Neural progenitor cell (in vitro differentiated cells): ENCODE measurements at regions not wholly inside any gene's neighbourhood (a gene's known extent, or its start where the extent isn't known, plus 50 kb on each side); places are given as distances from the start of the nearest gene placed in this dataset.

Source experiments
- DNase-seq: peaks from one replicate; pipeline ENCODE4 v3.0.0-alpha.2; 2016; ENCODE audit warnings: low spot score
- H2AFZ ChIP-seq: fragments of 200-600 bp; sonication (generic); replicated peaks from 2 replicates; pipeline ENCODE4 v1.6.1; 2016; ENCODE audit warnings: antibody characterized with exemption
- H3F3A ChIP-seq: fragments of 200-600 bp; sonication (generic); 2 replicates; pipeline ENCODE4 v1.6.1; 2016; ENCODE audit warnings: antibody characterized with exemption, low read depth
- H3K27ac ChIP-seq: fragments of 200-600 bp; sonication (generic); 2 replicates; pipeline ENCODE4 v1.5.1; 2016; ENCODE audit warnings: mild to moderate bottlenecking
- H3K27me3 ChIP-seq: fragments of 200-600 bp; sonication (generic); 2 replicates; pipeline ENCODE4 v1.6.1; 2016; ENCODE audit warnings: mild to moderate bottlenecking, moderate library complexity
- H3K36me3 ChIP-seq: fragments of 200-600 bp; sonication (generic); 2 replicates; pipeline ENCODE4 v1.5.1; 2016
- H3K4me1 ChIP-seq: fragments of 200-600 bp; sonication (generic); 2 replicates; pipeline ENCODE4 v1.6.1; 2016; ENCODE audit warnings: mixed run types
- H3K4me2 ChIP-seq: fragments of 200-600 bp; sonication (generic); 2 replicates; pipeline ENCODE4 v1.6.1; 2016
- H3K4me3 ChIP-seq: fragments of 200-600 bp; sonication (generic); 2 replicates; pipeline ENCODE4 v1.5.1; 2016
- H3K79me2 ChIP-seq: fragments of 200-600 bp; sonication (generic); 2 replicates; pipeline ENCODE4 v1.6.1; 2016; ENCODE audit warnings: low read depth
- H3K9ac ChIP-seq: fragments of 200-600 bp; sonication (generic); 2 replicates; pipeline ENCODE4 v1.6.1; 2016
- H3K9me3 ChIP-seq: fragments of 200-600 bp; sonication (generic); 2 replicates; pipeline ENCODE4 v1.5.1; 2016; ENCODE audit warnings: low read depth
- H4K20me1 ChIP-seq: fragments of 200-600 bp; sonication (generic); 2 replicates; pipeline ENCODE4 v1.6.1; 2016; ENCODE audit warnings: low read depth
- H3K27ac Mint-ChIP-seq: 3 replicates; pipeline ENCODE4 v1.8.0; 2021; ENCODE audit warnings: mixed read lengths
- H3K27me3 Mint-ChIP-seq: 2 replicates; pipeline ENCODE4 v1.8.0; 2022; ENCODE audit warnings: low read depth, mild to moderate bottlenecking, inconsistent platforms, moderate library complexity, mixed read lengths; ENCODE audit not compliant: insufficient read depth
- H3K36me3 Mint-ChIP-seq: 3 replicates; pipeline ENCODE4 v1.8.0; 2021; ENCODE audit warnings: mixed read lengths
- H3K4me1 Mint-ChIP-seq: 3 replicates; pipeline ENCODE4 v1.8.0; 2021; ENCODE audit warnings: mixed read lengths
- H3K4me3 Mint-ChIP-seq: 3 replicates; pipeline ENCODE4 v1.8.0; 2021; ENCODE audit warnings: mild to moderate bottlenecking, moderate library complexity, mixed read lengths
- H3K9me3 Mint-ChIP-seq: 3 replicates; pipeline ENCODE4 v1.8.0; 2020; ENCODE audit warnings: mixed read lengths
- EZH2 ChIP-seq: fragments of 200-600 bp; sonication (generic); IDR thresholded peaks from 2 replicates; pipeline ENCODE4 v1.6.1; 2017; ENCODE audit warnings: antibody characterized with exemption, mild to moderate bottlenecking, moderate library complexity
- EZH2phosphoT487 ChIP-seq: fragments of 200-600 bp; sonication (generic); IDR thresholded peaks from 2 replicates; pipeline ENCODE4 v1.6.1; 2017; ENCODE audit warnings: antibody characterized with exemption
- TF ChIP-seq, protein P1 (sequence below): fragments of 200-600 bp; sonication (generic); IDR thresholded peaks from 2 replicates; pipeline ENCODE4 v1.5.1; 2017; ENCODE audit warnings: antibody characterized with exemption, mild to moderate bottlenecking

GRCh38 chr5:143914756-143915155 is 102.8 kb downstream of the HMHB1 start:
- Histone ChIP-seq H3K9me3 (no peaks in the 10 kb centered on the region), H3K4me2 (no peak overlapping the region), H4K20me1 (no peaks in the 10 kb centered on the region), H3K4me1 (no peaks in the 10 kb centered on the region), H3K36me3 (no peaks in the 10 kb centered on the region), H3K27ac (no peak overlapping the region), H3K79me2 (no peaks in the 10 kb centered on the region), H3K27me3 (no peaks in the 10 kb centered on the region), H2AFZ (no peak overlapping the region), H3K4me3 (no peak overlapping the region), H3F3A (no peaks in the 10 kb centered on the region), H3K9ac (no peak overlapping the region)
- H3K27me3 Mint-ChIP-seq: no peaks in the 10 kb centered on the region
- DNase-seq: no peak
- no peaks in the 10 kb centered on the region for H3K4me1 Mint-ChIP-seq
- no peak overlapping the region for H3K27ac Mint-ChIP-seq
- H3K4me3 Mint-ChIP-seq: no peak overlapping the region
- H3K36me3 Mint-ChIP-seq: no peaks in the 10 kb centered on the region
- TF ChIP-seq, protein P1, sequence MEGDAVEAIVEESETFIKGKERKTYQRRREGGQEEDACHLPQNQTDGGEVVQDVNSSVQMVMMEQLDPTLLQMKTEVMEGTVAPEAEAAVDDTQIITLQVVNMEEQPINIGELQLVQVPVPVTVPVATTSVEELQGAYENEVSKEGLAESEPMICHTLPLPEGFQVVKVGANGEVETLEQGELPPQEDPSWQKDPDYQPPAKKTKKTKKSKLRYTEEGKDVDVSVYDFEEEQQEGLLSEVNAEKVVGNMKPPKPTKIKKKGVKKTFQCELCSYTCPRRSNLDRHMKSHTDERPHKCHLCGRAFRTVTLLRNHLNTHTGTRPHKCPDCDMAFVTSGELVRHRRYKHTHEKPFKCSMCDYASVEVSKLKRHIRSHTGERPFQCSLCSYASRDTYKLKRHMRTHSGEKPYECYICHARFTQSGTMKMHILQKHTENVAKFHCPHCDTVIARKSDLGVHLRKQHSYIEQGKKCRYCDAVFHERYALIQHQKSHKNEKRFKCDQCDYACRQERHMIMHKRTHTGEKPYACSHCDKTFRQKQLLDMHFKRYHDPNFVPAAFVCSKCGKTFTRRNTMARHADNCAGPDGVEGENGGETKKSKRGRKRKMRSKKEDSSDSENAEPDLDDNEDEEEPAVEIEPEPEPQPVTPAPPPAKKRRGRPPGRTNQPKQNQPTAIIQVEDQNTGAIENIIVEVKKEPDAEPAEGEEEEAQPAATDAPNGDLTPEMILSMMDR: no peak
- TF ChIP-seq EZH2phosphoT487 (no peak), EZH2 (no peak)
- no peaks in the 10 kb centered on the region for H3K9me3 Mint-ChIP-seq

DNA sequence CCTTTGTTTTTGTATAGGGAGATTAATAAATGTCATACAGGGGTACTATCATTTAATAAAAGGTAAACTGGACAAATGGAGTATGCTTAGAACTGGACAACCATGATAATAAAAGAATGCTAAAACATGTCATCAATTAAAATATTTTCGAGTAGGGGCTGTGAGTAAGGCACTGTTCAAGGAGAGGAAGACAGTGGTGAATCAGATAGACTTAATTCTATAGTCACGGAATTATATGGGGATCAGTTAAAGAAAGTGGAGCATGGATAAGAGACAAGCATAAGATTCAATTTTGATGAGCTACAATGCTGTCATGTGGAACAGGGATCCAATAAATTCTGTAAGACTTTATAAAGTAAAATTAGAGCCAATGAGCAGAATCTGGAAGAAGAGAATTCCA is 104.5 kb downstream of the HMHB1 start:
- no peaks in the 10 kb centered on the region for H3K4me1 ChIP-seq
- no peak overlapping the region for H3K27ac ChIP-seq
- no peak for DNase-seq
- H3F3A ChIP-seq: no peaks in the 10 kb centered on the region
- H3K9ac ChIP-seq: no peak overlapping the region
- TF ChIP-seq, protein P1: no peak
- TF ChIP-seq EZH2phosphoT487 (no peak), EZH2 (no peak)
- Mint-ChIP-seq H3K9me3 (no peaks in the 10 kb centered on the region), H3K4me3 (no peak overlapping the region), H3K4me1 (no peaks in the 10 kb centered on the region), H3K27ac (no peak overlapping the region), H3K27me3 (no peaks in the 10 kb centered on the region), H3K36me3 (no peaks in the 10 kb centered on the region)
- no peaks in the 10 kb centered on the region for H3K9me3 ChIP-seq
- no peak overlapping the region for H3K4me3 ChIP-seq
- H3K36me3 ChIP-seq: no peaks in the 10 kb centered on the region
- no peaks in the 10 kb centered on the region for H3K27me3 ChIP-seq
- no peaks in the 10 kb centered on the region for H4K20me1 ChIP-seq
- H3K4me2 ChIP-seq: no peak overlapping the region
- no peaks in the 10 kb centered on the region for H3K79me2 ChIP-seq
- H2AFZ ChIP-seq: peak overlapping the region; percentile 15

GRCh38 chr5:143918961-143919360 is 107.0 kb downstream of the HMHB1 start:
- no peaks in the 10 kb centered on the region for H3K27me3 ChIP-seq
- H3K4me1 ChIP-seq: no peaks in the 10 kb centered on the region
- Mint-ChIP-seq H3K9me3 (no peaks in the 10 kb centered on the region), H3K27ac (no peak overlapping the region), H3K27me3 (no peaks in the 10 kb centered on the region), H3K36me3 (no peaks in the 10 kb centered on the region), H3K4me3 (no peak overlapping the region), H3K4me1 (no peaks in the 10 kb centered on the region)
- H3K27ac ChIP-seq: no peak overlapping the region
- no peak overlapping the region for H2AFZ ChIP-seq
- H3K4me3 ChIP-seq: no peak overlapping the region
- no peaks in the 10 kb centered on the region for H3F3A ChIP-seq
- no peak overlapping the region for H3K9ac ChIP-seq
- TF ChIP-seq, protein P1: no peak
- TF ChIP-seq EZH2: no peak
- TF ChIP-seq EZH2phosphoT487: no peak
- no peaks in the 10 kb centered on the region for H3K9me3 ChIP-seq
- no peak overlapping the region for H3K4me2 ChIP-seq
- DNase-seq: no peak
- no peaks in the 10 kb centered on the region for H3K79me2 ChIP-seq
- no peaks in the 10 kb centered on the region for H3K36me3 ChIP-seq
- no peaks in the 10 kb centered on the region for H4K20me1 ChIP-seq

DNA sequence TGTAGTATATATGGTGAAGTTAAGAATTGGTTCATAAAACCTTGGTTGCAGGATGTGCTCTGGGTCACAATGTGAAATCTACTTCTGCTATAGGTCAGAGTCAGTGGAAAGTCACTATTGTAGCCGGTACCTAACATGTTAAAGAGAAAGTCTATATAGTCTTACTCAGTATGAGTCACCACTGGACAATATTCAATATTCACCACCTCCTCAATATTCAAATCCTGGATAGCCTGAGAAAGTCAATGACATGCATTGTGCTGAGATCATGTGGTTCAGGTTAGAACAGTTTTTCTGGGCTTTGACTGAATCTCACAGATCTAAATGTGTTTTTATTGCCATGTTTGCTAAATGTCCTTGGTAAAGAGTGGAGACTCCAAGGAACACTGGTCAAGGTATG is 108.8 kb downstream of the HMHB1 start:
- no peak overlapping the region for H3K27ac Mint-ChIP-seq
- Histone ChIP-seq H4K20me1 (no peaks in the 10 kb centered on the region), H3K4me2 (no peak overlapping the region), H3K27ac (no peak overlapping the region), H3K79me2 (no peaks in the 10 kb centered on the region), H3K27me3 (no peaks in the 10 kb centered on the region), H3K36me3 (no peaks in the 10 kb centered on the region), H3F3A (no peaks in the 10 kb centered on the region), H2AFZ (no peak overlapping the region), H3K9me3 (no peaks in the 10 kb centered on the region), H3K4me1 (no peaks in the 10 kb centered on the region), H3K9ac (no peak overlapping the region), H3K4me3 (no peak overlapping the region)
- H3K36me3 Mint-ChIP-seq: no peaks in the 10 kb centered on the region
- no peak overlapping the region for H3K4me3 Mint-ChIP-seq
- TF ChIP-seq EZH2 (no peak), EZH2phosphoT487 (no peak)
- no peaks in the 10 kb centered on the region for H3K27me3 Mint-ChIP-seq
- H3K4me1 Mint-ChIP-seq: no peaks in the 10 kb centered on the region
- H3K9me3 Mint-ChIP-seq: no peaks in the 10 kb centered on the region
- no peak for DNase-seq
